OCI-LY3 (cell line): ENCODE measurements at regions not wholly inside any gene's neighbourhood (a gene's known extent, or its start where the extent isn't known, plus 50 kb on each side); places are given as distances from the start of the nearest gene placed in this dataset.

Source experiments
- H2AFZ ChIP-seq: fragments of 200-600, 300-600 bp; shearing (Covaris generic); 2 replicates; pipeline ENCODE4 v1.6.0; 2014; ENCODE audit warnings: antibody characterized with exemption, low read depth, low read length
- H3K27ac ChIP-seq: fragments of 200-600, 300-600 bp; sonication (generic); 2 replicates; pipeline ENCODE4 v1.5.1; 2014; ENCODE audit warnings: mild to moderate bottlenecking, low read length, moderate library complexity, mixed read lengths
- H3K27me3 ChIP-seq: fragments of 200-600, 300-600 bp; sonication (generic); 2 replicates; pipeline ENCODE4 v1.6.1; 2014; ENCODE audit warnings: low read depth, low read length, mixed read lengths
- H3K36me3 ChIP-seq: fragments of 200-600, 300-600 bp; sonication (generic); replicated peaks from 2 replicates; pipeline ENCODE3; 2014; ENCODE audit warnings: low read depth, low read length, mixed read lengths
- H3K4me1 ChIP-seq: fragments of 300-600, 200-600 bp; sonication (generic); 2 replicates; pipeline ENCODE4 v1.6.1; 2014; ENCODE audit warnings: low read length, mixed read lengths
- H3K4me2 ChIP-seq: fragments of 200-600, 300-600 bp; sonication (generic); 2 replicates; pipeline ENCODE4 v1.6.1; 2014; ENCODE audit warnings: low read length, mixed read lengths
- H3K4me3 ChIP-seq: fragments of 300-600, 200-600 bp; sonication (generic); 2 replicates; pipeline ENCODE4 v1.5.1; 2014; ENCODE audit warnings: antibody characterized with exemption, mild to moderate bottlenecking, low read length, moderate library complexity
- H3K79me2 ChIP-seq: fragments of 300-600, 200-600 bp; shearing (Covaris generic); 2 replicates; pipeline ENCODE4 v1.6.1; 2014; ENCODE audit warnings: mild to moderate bottlenecking, low read length, mixed read lengths
- H3K9ac ChIP-seq: fragments of 300-600, 200-600 bp; shearing (Covaris generic); 2 replicates; pipeline ENCODE4 v1.6.0; 2014; ENCODE audit warnings: mild to moderate bottlenecking, low read length, moderate library complexity
- H3K9me3 ChIP-seq: fragments of 200-600, 300-600 bp; shearing (Covaris generic); 2 replicates; pipeline ENCODE4 v1.6.1; 2014; ENCODE audit warnings: low read length, mixed read lengths; ENCODE audit not compliant: insufficient read depth
- H4K20me1 ChIP-seq: fragments of 200-600, 300-600 bp; sonication (generic); 2 replicates; pipeline ENCODE4 v1.6.1; 2016; ENCODE audit warnings: low read length, mixed read lengths; ENCODE audit not compliant: insufficient read depth
- EZH2phosphoT487 ChIP-seq: fragments of 200-600 bp; shearing (Covaris generic); IDR thresholded peaks from 2 replicates; pipeline ENCODE4 v1.6.1; 2018; ENCODE audit warnings: antibody characterized with exemption, mixed run types, low read depth
- TF ChIP-seq, protein P1 (sequence below): fragments of 200-600, 300-600 bp; sonication (generic); IDR thresholded peaks from 2 replicates; pipeline ENCODE4 v1.5.1; 2014; ENCODE audit warnings: antibody characterized with exemption, low read length, low read depth

- Histone ChIP-seq H3K4me1 (peaks cover 12% of the 10 kb centered on the region), H3K9me3 (no peaks in the 10 kb centered on the region), H2AFZ (no peak overlapping the region), H3K79me2 (no peaks in the 10 kb centered on the region), H3K4me3 (no peak overlapping the region), H4K20me1 (no peaks in the 10 kb centered on the region), H3K27me3 (no peaks in the 10 kb centered on the region), H3K27ac (no peak overlapping the region), H3K4me2 (no peak overlapping the region), H3K9ac (no peak overlapping the region), H3K36me3 (no peaks in the 10 kb centered on the region)
- TF ChIP-seq, protein P1, sequence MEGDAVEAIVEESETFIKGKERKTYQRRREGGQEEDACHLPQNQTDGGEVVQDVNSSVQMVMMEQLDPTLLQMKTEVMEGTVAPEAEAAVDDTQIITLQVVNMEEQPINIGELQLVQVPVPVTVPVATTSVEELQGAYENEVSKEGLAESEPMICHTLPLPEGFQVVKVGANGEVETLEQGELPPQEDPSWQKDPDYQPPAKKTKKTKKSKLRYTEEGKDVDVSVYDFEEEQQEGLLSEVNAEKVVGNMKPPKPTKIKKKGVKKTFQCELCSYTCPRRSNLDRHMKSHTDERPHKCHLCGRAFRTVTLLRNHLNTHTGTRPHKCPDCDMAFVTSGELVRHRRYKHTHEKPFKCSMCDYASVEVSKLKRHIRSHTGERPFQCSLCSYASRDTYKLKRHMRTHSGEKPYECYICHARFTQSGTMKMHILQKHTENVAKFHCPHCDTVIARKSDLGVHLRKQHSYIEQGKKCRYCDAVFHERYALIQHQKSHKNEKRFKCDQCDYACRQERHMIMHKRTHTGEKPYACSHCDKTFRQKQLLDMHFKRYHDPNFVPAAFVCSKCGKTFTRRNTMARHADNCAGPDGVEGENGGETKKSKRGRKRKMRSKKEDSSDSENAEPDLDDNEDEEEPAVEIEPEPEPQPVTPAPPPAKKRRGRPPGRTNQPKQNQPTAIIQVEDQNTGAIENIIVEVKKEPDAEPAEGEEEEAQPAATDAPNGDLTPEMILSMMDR = no peak
- TF ChIP-seq EZH2phosphoT487 = no peak
Observed at GRCh38 chr1:114235960-114236359, 82.3 kb upstream of the SYT6 start.

- Histone ChIP-seq H3K9ac (no peak overlapping the region), H3K4me2 (no peak overlapping the region), H3K27me3 (no peaks in the 10 kb centered on the region), H2AFZ (no peak overlapping the region), H4K20me1 (no peaks in the 10 kb centered on the region), H3K4me3 (no peak overlapping the region), H3K9me3 (no peaks in the 10 kb centered on the region), H3K27ac (no peak overlapping the region), H3K79me2 (no peaks in the 10 kb centered on the region), H3K36me3 (no peaks in the 10 kb centered on the region), H3K4me1 (peaks cover 12% of the 10 kb centered on the region)
- TF ChIP-seq, protein P1 = no peak
- TF ChIP-seq EZH2phosphoT487 = no peak
Observed at GRCh38 chr1:114235281-114235680, 81.6 kb upstream of the SYT6 start.

GRCh38 chr1:114234408-114235124 is 80.9 kb upstream of the SYT6 start:
- Histone ChIP-seq H3K36me3 (no peaks in the 10 kb centered on the region), H4K20me1 (no peaks in the 10 kb centered on the region), H3K4me3 (no peak overlapping the region), H3K9ac (no peak overlapping the region), H3K4me1 (peaks cover 12% of the 10 kb centered on the region), H3K79me2 (no peaks in the 10 kb centered on the region), H3K27me3 (no peaks in the 10 kb centered on the region), H3K4me2 (peak overlapping the region; percentile 9; the same call in 1 of the 2 replicates), H2AFZ (no peak overlapping the region), H3K9me3 (no peaks in the 10 kb centered on the region), H3K27ac (no peak overlapping the region)
- TF ChIP-seq EZH2phosphoT487 = no peak
- TF ChIP-seq, protein P1 = no peak

- Histone ChIP-seq H3K79me2 (no peaks in the 10 kb centered on the region), H2AFZ (no peak overlapping the region), H3K9me3 (no peaks in the 10 kb centered on the region), H3K4me1 (peaks cover 12% of the 10 kb centered on the region), H3K4me3 (no peak overlapping the region), H3K4me2 (no peak overlapping the region), H4K20me1 (no peaks in the 10 kb centered on the region), H3K36me3 (no peaks in the 10 kb centered on the region), H3K27me3 (no peaks in the 10 kb centered on the region), H3K9ac (no peak overlapping the region), H3K27ac (no peak overlapping the region)
- TF ChIP-seq, protein P1 = no peak
- TF ChIP-seq EZH2phosphoT487 = no peak
Observed at GRCh38 chr1:114232691-114233090, 79.0 kb upstream of the SYT6 start.
